Liver (tissue), 3 donors: ENCODE measurements at regions not wholly inside any gene's neighbourhood (a gene's known extent, or its start where the extent isn't known, plus 50 kb on each side); places are given as distances from the start of the nearest gene placed in this dataset.
"Not testable (repeated sequence)": the region's sequence is repeated elsewhere in the genome, so short reads cannot be mapped to it uniquely, and the experiment has no call there.

ENCODE experiments used
- ATF3 ChIP-seq: IDR thresholded peaks from 2 replicates; pipeline ENCODE4 v1.6.1; 2016; ENCODE audit warnings: antibody characterized with exemption
- CTCF ChIP-seq: fragments of 150-350 bp; IDR thresholded peaks from 2 replicates; pipeline ENCODE4 v1.5.1; 2017; ENCODE audit warnings: improper control_type of control experiment, low read depth, low read length; ENCODE audit not compliant: missing input control
- FOXA1 ChIP-seq: IDR thresholded peaks from 2 replicates; pipeline ENCODE4 v1.6.1; 2016; ENCODE audit warnings: antibody characterized with exemption
- GABPA ChIP-seq, 2 donors: IDR thresholded peaks in 1 of 2; conservative IDR thresholded peaks in 1 of 2; 2 replicates each; pipeline ENCODE4 v1.6.1; 2016; ENCODE audit warnings: antibody characterized with exemption in 2 of 2, mild to moderate bottlenecking in 1 of 2, moderate library complexity in 1 of 2
- HNF4A ChIP-seq, 2 donors: conservative IDR thresholded peaks; 2 replicates each; pipeline ENCODE4 v1.6.1; 2016; ENCODE audit warnings: antibody characterized with exemption in 2 of 2, mild to moderate bottlenecking in 2 of 2
- JUND ChIP-seq, 2 donors: IDR thresholded peaks; 2 replicates each; pipeline ENCODE4 v1.6.1; 2016; ENCODE audit warnings: antibody characterized with exemption in 2 of 2
- MAX ChIP-seq: IDR thresholded peaks from 2 replicates; pipeline ENCODE4 v1.6.1; 2016; ENCODE audit warnings: antibody characterized with exemption
- RAD21 ChIP-seq, 2 donors: IDR thresholded peaks; 2 replicates each; pipeline ENCODE4 v1.6.1; 2016; ENCODE audit warnings: antibody characterized with exemption in 2 of 2, mild to moderate bottlenecking in 2 of 2
- REST ChIP-seq: IDR thresholded peaks from 2 replicates; pipeline ENCODE4 v1.6.1; 2016; ENCODE audit warnings: antibody characterized with exemption, mild to moderate bottlenecking
- SP1 ChIP-seq: IDR thresholded peaks from 2 replicates; pipeline ENCODE4 v1.6.1; 2018; ENCODE audit warnings: antibody characterized with exemption, mild to moderate bottlenecking
- TAF1 ChIP-seq: conservative IDR thresholded peaks from 2 replicates; pipeline ENCODE4 v1.6.1; 2016; ENCODE audit warnings: antibody characterized with exemption, mild to moderate bottlenecking
- donor health status: healthy.
- donor health status: healthy.

GRCh38 chr15:22665059-22665702, 121.3 kb upstream of the NIPA1 start:
- TF ChIP-seq SP1: peak; percentile 61
- not testable (repeated sequence) for TF ChIP-seq CTCF; JUND (IDR thresholded peaks at IDR 0.05); RAD21 (IDR thresholded peaks at IDR 0.05); REST; ATF3; FOXA1; MAX
- TF ChIP-seq TAF1: peak; percentile 58
- TF ChIP-seq HNF4A (conservative IDR thresholded peaks at IDR 0.05): peak; percentile 34 to 58
- TF ChIP-seq GABPA (IDR thresholded peaks at IDR 0.05 in 1 of 2, conservative IDR thresholded peaks at IDR 0.05 in 1 of 2): peak in 1 of 2 donors; percentile 17
